Muscle layer of colon (tissue), 2 donors: ENCODE measurements at regions not wholly inside any gene's neighbourhood (a gene's known extent, or its start where the extent isn't known, plus 50 kb on each side); places are given as distances from the start of the nearest gene placed in this dataset.

Experiments used
- H3K27ac ChIP-seq: one replicate; pipeline ENCODE4 v1.7.0; 2013; ENCODE audit warnings: low read depth, mild to moderate bottlenecking, low read length, moderate library complexity
- H3K27me3 ChIP-seq, 2 donors: one replicate each; pipeline ENCODE4 v1.7.0; 2013; ENCODE audit warnings: low read length in 2 of 2, mild to moderate bottlenecking in 2 of 2; ENCODE audit not compliant: insufficient read depth in 2 of 2, control insufficient read depth in 1 of 2
- H3K36me3 ChIP-seq: one replicate; pipeline ENCODE4 v1.7.0; 2013; ENCODE audit warnings: mild to moderate bottlenecking, low read length; ENCODE audit not compliant: insufficient read depth
- H3K4me1 ChIP-seq: one replicate; pipeline ENCODE4 v1.7.0; 2013; ENCODE audit warnings: mild to moderate bottlenecking, low read length; ENCODE audit not compliant: insufficient read depth
- H3K4me3 ChIP-seq, 2 donors: one replicate each; pipeline ENCODE4 v1.7.0; 2013; ENCODE audit warnings: low read length in 2 of 2, low read depth in 1 of 2, mild to moderate bottlenecking in 1 of 2, moderate library complexity in 1 of 2
- H3K9ac ChIP-seq: one replicate; pipeline ENCODE4 v1.7.0; 2013; ENCODE audit warnings: low read length
- H3K9me3 ChIP-seq: one replicate; pipeline ENCODE4 v1.7.0; 2013; ENCODE audit warnings: mild to moderate bottlenecking, low read length
- donor health status: abdominal sarcoma.
- donor health status: Adenocarcinoma of cecum.

DNA sequence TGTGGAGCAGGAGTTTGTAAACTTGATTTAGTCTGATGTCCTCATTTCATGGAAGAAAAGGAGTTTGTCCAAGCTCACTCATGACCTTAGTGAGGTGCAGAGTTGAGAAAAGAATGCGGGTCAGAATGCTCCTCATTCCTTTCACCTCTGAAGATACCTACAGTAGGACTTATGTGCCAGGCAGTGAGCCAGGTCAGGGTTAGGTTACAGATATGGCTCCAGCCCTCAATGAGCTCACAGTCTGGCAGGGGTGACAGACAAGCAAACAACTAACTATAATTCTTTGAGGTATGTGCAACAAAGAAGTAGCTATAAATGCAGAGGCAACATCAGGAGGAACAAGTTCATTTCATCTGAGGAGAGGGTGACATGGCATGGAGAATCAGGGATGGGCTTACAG lies 102.5 kb downstream of the SPATA31D1 start:
- Histone ChIP-seq H3K36me3 (no peaks in the 10 kb centered on the region), H3K27ac (no peak overlapping the region), H3K4me3 (no peak overlapping the region)

DNA sequence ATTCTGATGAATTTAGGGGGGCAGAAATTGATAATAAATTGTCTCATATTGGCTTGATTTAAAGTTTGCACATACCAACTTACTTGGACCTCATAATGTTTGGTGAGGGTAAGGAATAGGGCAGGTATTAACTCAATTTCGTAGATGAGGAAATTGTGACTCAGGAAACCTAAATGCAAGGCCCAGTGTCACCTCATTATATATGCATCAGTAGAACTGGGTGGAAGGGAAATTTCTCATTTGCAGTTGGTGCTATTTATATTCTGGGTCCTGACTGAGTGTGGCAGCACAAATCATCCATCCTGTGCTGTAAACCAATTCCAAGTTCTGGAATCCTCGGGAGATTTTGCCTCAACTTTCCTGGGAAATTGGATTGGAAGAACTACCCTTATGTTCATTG lies 103.0 kb downstream of the SPATA31D1 start:
- H3K9ac ChIP-seq: no peak overlapping the region

More for the DNA sequence above, 102.5 kb downstream of the SPATA31D1 start:
- no peaks in the 10 kb centered on the region for H3K9me3 ChIP-seq
- no peak overlapping the region for H3K9ac ChIP-seq
- H3K27me3 ChIP-seq: no peaks in the 10 kb centered on the region
- no peaks in the 10 kb centered on the region for H3K4me1 ChIP-seq

DNA sequence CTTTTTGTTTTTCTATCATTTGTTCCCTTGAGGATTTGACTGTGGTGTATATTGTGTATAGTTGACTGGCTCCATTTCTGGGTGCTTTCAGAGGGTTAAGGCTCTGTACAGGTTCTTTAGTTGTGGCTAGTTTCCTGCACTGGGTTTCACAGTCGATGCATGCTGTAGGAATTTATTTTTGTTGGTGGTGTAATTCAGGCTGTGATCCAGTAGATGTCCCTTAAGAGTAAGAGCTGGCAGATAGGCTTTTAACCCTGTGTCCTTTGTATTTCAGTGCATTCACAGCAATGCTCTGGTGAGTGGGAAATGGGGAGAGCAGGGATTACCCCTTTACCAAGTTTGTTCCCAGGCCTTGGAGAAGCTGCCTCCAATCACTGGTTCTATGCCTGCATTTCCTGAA lies 112.9 kb downstream of the SPATA31D1 start:
- no peaks in the 10 kb centered on the region for H3K27me3 ChIP-seq
- no peak overlapping the region for H3K9ac ChIP-seq
- peaks cover 9% of the 10 kb centered on the region for H3K9me3 ChIP-seq
- no peaks in the 10 kb centered on the region for H3K36me3 ChIP-seq
- no peak overlapping the region for H3K27ac ChIP-seq
- H3K4me1 ChIP-seq: no peaks in the 10 kb centered on the region
- H3K4me3 ChIP-seq: no peak overlapping the region

More for the DNA sequence above, 103.0 kb downstream of the SPATA31D1 start:
- H3K27me3 ChIP-seq: no peaks in the 10 kb centered on the region
- H3K4me1 ChIP-seq: no peaks in the 10 kb centered on the region
- H3K9me3 ChIP-seq: no peaks in the 10 kb centered on the region
- H3K4me3 ChIP-seq: no peak overlapping the region
- H3K27ac ChIP-seq: no peak overlapping the region
- no peaks in the 10 kb centered on the region for H3K36me3 ChIP-seq

DNA sequence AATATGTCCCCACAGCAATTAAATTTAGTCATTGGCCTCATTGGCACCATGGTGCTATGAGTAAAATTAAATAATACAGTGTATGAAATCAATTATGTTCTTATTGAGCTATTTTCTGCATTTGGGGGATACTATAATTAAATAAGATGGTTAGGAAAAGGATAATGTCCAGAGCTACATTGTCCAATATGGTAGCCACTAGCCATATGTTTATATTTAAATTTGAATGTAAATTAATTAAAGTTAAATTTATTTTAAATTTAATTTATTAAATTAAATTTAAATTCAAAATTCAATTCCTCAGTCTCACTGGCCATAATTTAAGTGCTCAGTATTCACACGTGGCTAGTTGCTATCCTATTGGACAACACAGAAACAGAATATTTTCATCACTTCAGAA lies 115.7 kb downstream of the SPATA31D1 start:
- Histone ChIP-seq H3K27ac (no peak overlapping the region), H3K4me1 (no peaks in the 10 kb centered on the region), H3K27me3 (no peaks in the 10 kb centered on the region), H3K9ac (no peak overlapping the region), H3K4me3 (no peak overlapping the region), H3K36me3 (no peaks in the 10 kb centered on the region), H3K9me3 (peaks cover 9% of the 10 kb centered on the region)

DNA sequence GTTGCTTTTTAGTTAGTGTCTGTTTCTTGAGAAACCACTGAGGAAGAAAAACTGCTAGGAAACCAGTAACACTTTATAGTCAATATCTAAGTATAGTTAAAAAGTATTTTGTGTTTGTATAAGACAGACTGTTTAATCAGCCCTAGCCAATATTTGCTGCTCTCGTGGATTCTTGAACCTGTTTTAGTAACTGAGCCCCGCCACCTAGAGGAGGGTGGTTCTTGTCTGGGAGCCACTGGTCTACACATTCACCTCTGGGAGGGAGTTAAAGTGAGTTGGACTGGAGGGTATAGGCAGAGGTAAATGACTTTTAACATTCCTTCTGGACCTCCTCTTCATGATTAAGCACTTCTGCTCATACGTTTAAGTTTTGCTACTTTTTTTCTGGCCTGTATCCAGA lies 117.2 kb downstream of the SPATA31D1 start:
- Histone ChIP-seq H3K9me3 (peaks cover 9% of the 10 kb centered on the region), H3K27ac (no peak overlapping the region), H3K36me3 (no peaks in the 10 kb centered on the region), H3K27me3 (no peaks in the 10 kb centered on the region), H3K9ac (no peak overlapping the region), H3K4me1 (no peaks in the 10 kb centered on the region), H3K4me3 (no peak overlapping the region)

DNA sequence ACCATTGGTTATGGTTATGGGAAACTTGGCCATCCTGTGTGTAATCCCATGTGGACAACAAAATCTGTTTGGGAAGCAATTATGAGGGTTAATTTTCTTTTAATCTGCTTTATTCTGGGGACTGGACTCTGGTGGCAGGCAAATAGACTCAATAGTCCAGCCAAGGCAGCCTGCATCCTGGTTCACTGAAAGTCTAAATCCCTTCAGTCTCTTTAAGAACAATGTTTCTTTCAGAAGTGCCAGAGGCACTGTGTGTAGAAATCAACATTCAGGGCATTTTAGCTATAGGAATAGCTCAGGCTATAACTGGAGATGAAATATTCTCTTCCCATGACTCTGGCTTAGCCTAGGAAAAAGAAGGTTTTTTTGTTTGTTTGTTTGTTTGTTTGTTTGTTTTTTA lies 118.0 kb downstream of the SPATA31D1 start:
- Histone ChIP-seq H3K27ac (no peak overlapping the region), H3K9ac (no peak overlapping the region), H3K4me3 (no peak overlapping the region), H3K9me3 (peaks cover 3% of the 10 kb centered on the region), H3K36me3 (no peaks in the 10 kb centered on the region), H3K27me3 (no peaks in the 10 kb centered on the region), H3K4me1 (no peaks in the 10 kb centered on the region)

DNA sequence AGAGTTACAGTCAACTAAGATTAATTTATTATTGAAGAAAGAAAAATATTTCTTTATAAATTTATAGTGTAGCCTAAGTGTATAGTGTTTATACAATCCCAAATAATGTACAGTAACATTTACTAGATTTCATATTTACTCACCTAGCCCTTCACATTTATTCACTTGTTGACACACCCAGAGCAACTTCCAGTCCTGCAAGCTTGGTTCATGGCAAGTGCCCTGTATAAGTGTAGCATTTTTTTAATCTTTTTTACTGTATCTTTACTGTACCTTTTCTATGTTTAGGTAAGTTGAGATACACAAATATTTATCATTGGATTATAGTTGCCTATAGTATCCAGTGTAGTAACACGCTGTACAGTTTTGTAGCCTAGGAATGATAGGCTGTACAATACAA lies 119.9 kb downstream of the SPATA31D1 start:
- no peaks in the 10 kb centered on the region for H3K9me3 ChIP-seq
- H3K9ac ChIP-seq: no peak overlapping the region
- H3K4me1 ChIP-seq: no peaks in the 10 kb centered on the region
- no peaks in the 10 kb centered on the region for H3K36me3 ChIP-seq
- H3K4me3 ChIP-seq: no peak overlapping the region
- H3K27ac ChIP-seq: no peak overlapping the region
- H3K27me3 ChIP-seq: no peaks in the 10 kb centered on the region

DNA sequence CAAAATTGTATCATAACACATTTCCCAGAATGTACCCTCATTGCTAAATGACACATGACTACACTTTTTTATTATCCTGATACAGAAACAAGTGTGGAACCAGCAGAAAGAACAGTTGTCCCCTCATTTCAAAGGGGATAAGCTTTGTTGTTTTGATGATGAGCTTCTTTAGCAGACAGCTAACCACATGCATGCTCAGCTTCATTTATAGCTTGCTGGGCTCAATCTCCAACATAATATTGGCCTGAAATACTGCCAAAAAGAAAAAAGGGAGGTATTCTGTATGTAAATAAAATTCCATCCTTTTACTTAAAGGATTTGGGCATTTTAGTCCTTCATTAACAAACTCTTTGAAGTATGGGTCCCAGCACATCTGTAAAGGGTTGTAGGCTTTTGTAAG lies 120.4 kb downstream of the SPATA31D1 start:
- no peak overlapping the region for H3K27ac ChIP-seq
- H3K27me3 ChIP-seq: no peaks in the 10 kb centered on the region
- H3K9me3 ChIP-seq: no peaks in the 10 kb centered on the region
- H3K4me3 ChIP-seq: no peak overlapping the region
- H3K9ac ChIP-seq: no peak overlapping the region
- H3K36me3 ChIP-seq: no peaks in the 10 kb centered on the region
- H3K4me1 ChIP-seq: no peaks in the 10 kb centered on the region

DNA sequence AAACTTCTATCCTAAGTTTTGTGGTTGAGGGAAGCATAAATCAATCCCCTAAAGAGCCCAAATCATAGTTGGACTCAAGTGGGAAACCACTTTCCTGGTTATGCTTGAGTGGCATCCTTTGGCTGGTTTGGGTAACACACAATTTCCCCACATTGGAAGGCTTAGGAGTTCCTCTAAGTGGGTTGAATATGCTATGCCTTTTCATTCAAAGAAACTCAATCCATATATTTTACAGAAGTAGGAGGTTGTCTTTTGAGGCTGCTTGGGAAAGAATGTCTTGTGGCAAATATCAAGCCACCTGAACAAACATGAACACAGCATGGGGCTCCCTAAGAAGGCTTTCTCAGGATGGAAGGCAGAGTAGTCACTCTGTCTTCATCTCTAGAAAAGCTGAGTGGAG lies 121.1 kb downstream of the SPATA31D1 start:
- no peak overlapping the region for H3K9ac ChIP-seq
- no peaks in the 10 kb centered on the region for H3K36me3 ChIP-seq
- H3K27me3 ChIP-seq: no peaks in the 10 kb centered on the region
- no peaks in the 10 kb centered on the region for H3K4me1 ChIP-seq
- H3K4me3 ChIP-seq: no peak overlapping the region
- no peaks in the 10 kb centered on the region for H3K9me3 ChIP-seq
- no peak overlapping the region for H3K27ac ChIP-seq

DNA sequence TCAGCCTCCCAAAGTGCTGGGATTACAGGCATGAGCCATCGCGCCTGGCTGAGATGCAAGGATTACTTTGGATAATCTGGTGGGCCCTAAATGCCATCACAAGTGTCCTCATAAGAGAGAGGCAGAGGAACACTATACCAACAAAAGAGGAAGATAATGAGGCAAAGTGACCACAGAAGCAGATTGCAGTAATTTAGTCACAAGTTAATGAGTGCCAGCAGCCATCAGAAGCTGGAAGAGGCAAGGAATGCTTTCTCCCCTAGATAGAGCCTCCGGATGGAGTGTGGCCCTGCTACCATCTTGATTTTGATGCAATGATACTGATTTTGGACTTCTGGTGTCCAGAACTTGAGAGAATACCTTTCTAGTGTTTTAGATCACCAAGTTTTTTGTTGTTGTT lies 122.3 kb downstream of the SPATA31D1 start:
- Histone ChIP-seq H3K9ac (no peak overlapping the region), H3K4me3 (no peak overlapping the region), H3K4me1 (no peaks in the 10 kb centered on the region), H3K27me3 (no peaks in the 10 kb centered on the region), H3K36me3 (no peaks in the 10 kb centered on the region), H3K27ac (no peak overlapping the region), H3K9me3 (no peaks in the 10 kb centered on the region)

DNA sequence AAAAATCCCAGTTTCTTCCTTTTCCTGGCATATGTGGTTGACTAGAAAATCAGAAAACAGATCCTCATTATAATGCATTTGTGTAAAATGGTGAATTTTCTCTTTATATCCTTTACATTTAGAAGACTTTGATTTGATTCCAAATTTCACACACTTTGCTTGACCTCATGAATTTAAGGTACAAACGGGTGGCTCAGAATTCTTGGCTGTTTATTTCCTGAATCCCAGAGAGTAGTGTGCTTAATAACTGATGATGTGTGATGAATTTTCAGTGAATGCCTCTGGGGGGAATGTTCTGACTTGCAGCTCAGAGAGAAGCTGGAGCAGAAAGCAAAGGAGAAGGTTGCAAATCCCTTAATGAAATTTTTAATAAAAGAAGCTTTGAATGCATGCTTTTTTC lies 126.8 kb downstream of the SPATA31D1 start:
- H3K36me3 ChIP-seq: no peaks in the 10 kb centered on the region
- H3K9ac ChIP-seq: no peak overlapping the region
- no peak overlapping the region for H3K27ac ChIP-seq
- H3K4me3 ChIP-seq: no peak overlapping the region
- peaks cover 6% of the 10 kb centered on the region for H3K4me1 ChIP-seq
- H3K9me3 ChIP-seq: no peaks in the 10 kb centered on the region
- H3K27me3 ChIP-seq: no peaks in the 10 kb centered on the region

DNA sequence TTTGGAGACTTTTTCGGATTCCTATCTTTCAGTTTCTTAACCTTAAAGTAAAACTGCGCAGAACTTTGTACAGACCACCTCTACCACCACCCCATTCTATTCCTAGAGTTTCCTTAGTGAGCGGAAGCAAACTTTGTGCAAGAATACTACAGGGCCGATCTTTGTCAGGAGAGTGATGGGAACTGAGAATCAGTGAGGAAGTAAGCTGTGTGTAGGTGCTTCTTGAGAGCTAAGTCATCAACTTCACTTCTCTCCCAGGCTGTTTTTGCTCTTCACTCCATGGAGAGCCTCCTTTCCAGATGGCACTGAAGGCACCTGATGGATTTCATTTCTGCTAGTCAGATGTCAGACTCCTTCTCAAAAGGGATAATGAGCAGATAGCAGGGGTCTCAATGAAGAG lies 127.3 kb downstream of the SPATA31D1 start:
- no peaks in the 10 kb centered on the region for H3K27me3 ChIP-seq
- H3K9ac ChIP-seq: no peak overlapping the region
- H3K36me3 ChIP-seq: no peaks in the 10 kb centered on the region
- no peaks in the 10 kb centered on the region for H3K9me3 ChIP-seq
- H3K4me3 ChIP-seq: no peak overlapping the region
- no peak overlapping the region for H3K27ac ChIP-seq
- peaks cover 6% of the 10 kb centered on the region for H3K4me1 ChIP-seq
